ENCODE measurements at regions not wholly inside any gene's neighbourhood (a gene's known extent, or its start where the extent isn't known, plus 50 kb on each side); places are given as distances from the start of the nearest gene placed in this dataset.
"Not testable (repeated sequence)": the region's sequence is repeated elsewhere in the genome, so short reads cannot be mapped to it uniquely, and the experiment has no call there.

- H3K27me3 Mint-ChIP-seq, H3K36me3 Mint-ChIP-seq, H3K4me3 Mint-ChIP-seq, H3K4me1 Mint-ChIP-seq, H3K9me3 Mint-ChIP-seq, CTCF ChIA-PET, H3K27ac Mint-ChIP-seq, DNase-seq: not testable (repeated sequence)
Measured at GRCh38 chr21:23153842-23154241, 2155.6 kb downstream of the NCAM2 start.

DNA sequence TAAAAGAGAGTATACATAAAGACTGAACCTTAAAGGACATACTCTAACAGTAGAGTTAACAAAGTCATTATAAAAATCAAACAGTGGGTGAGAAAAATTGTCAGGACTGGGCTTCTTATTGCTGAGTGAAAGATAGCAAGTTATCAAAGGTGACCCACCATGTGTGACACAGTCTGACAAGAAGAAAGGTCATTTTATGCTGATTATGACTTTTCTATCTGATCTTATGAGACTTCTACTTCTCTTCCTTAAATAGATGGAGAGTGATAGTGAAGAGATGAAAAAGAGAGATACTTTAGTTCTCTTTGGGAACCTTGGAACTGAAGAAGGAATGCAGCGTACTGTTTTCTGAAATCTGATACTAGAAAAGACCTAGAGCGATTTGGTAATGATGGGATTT is 2157.1 kb downstream of the NCAM2 start:
- H3K36me3 Mint-ChIP-seq = no peaks in the 10 kb centered on the region
- H3K9me3 Mint-ChIP-seq = no peaks in the 10 kb centered on the region
- CTCF ChIA-PET = no interaction called here

DNA sequence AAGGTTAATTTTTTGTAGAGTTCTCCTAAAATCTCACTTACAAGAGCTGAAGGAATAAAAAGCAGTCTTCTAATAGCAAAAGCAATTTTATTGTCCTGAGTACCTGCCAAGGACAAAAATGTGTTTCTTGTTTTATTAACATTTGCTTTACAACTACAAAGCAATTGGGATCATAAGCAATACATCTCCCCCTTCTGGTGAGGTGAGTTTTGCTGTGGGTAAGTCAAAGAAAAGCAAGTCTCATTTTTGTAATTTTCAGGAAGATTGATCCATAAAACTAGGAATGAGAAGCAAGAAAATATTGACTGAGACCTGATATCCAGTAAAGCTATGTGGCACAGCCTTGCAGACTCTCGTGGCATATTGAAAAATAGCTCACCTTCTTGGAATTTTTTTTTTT is 2162.7 kb downstream of the NCAM2 start:
- CTCF ChIA-PET = no interaction called here
- Mint-ChIP-seq H3K4me1 (no peaks in the 10 kb centered on the region), H3K4me3 (no peak overlapping the region), H3K36me3 (no peaks in the 10 kb centered on the region), H3K9me3 (no peaks in the 10 kb centered on the region), H3K27me3 (no peaks in the 10 kb centered on the region), H3K27ac (no peak overlapping the region)
- no peak for DNase-seq

More for the DNA sequence above, 2157.1 kb downstream of the NCAM2 start:
- Mint-ChIP-seq H3K4me1 (no peaks in the 10 kb centered on the region), H3K27me3 (no peaks in the 10 kb centered on the region), H3K4me3 (no peak overlapping the region), H3K27ac (no peak overlapping the region)
- DNase-seq = no peak

- H3K36me3 Mint-ChIP-seq = no peaks in the 10 kb centered on the region
- H3K9me3 Mint-ChIP-seq = no peaks in the 10 kb centered on the region
- no peak overlapping the region for H3K27ac Mint-ChIP-seq
- no peak overlapping the region for H3K4me3 Mint-ChIP-seq
- H3K4me1 Mint-ChIP-seq = no peaks in the 10 kb centered on the region
- DNase-seq = no peak
- H3K27me3 Mint-ChIP-seq = no peaks in the 10 kb centered on the region
- CTCF ChIA-PET = no interaction called here
Measured at GRCh38 chr21:23162198-23162946, 2164.2 kb downstream of the NCAM2 start.

All from activated naive CD4-positive, alpha-beta T cell treated with anti-CD3 and anti-CD28 coated beads, Interleukin-2, amount 10 ng/mL, durations not matched to agents 7 days and 5 days (primary cell).